Upper lobe of right lung (tissue), 1 donor: ENCODE measurements at regions not wholly inside any gene's neighbourhood (a gene's known extent, or its start where the extent isn't known, plus 50 kb on each side); places are given as distances from the start of the nearest gene placed in this dataset.

ENCODE experiments used
- ATAC-seq: fragments of 200-7000 bp; cut with Tn5 transposase; one replicate; pipeline ENCODE4 v1.9.1; 2020; ENCODE audit warnings: mild to moderate bottlenecking, moderate library complexity
- DNase-seq: peaks from one replicate; pipeline ENCODE4 v3.0.0-alpha.2; 2020
- H3K27ac ChIP-seq: fragments of 200-600 bp; one replicate; pipeline ENCODE4 v1.8.0; 2022
- H3K27me3 ChIP-seq: fragments of 200-600 bp; one replicate; pipeline ENCODE4 v1.8.0; 2022; ENCODE audit warnings: mild to moderate bottlenecking
- H3K36me3 ChIP-seq: fragments of 200-600 bp; one replicate; pipeline ENCODE4 v1.8.0; 2022
- H3K4me1 ChIP-seq: fragments of 200-600 bp; one replicate; pipeline ENCODE4 v1.8.0; 2022
- H3K4me3 ChIP-seq: fragments of 200-600 bp; one replicate; pipeline ENCODE4 v1.8.0; 2022; ENCODE audit warnings: mild to moderate bottlenecking
- H3K9me3 ChIP-seq: fragments of 200-600 bp; one replicate; pipeline ENCODE4 v1.8.0; 2022
- CTCF ChIP-seq: fragments of 200-600 bp; IDR thresholded peaks from one replicate; pipeline ENCODE4 v1.8.0; 2022; ENCODE audit warnings: antibody characterized with exemption
- intact Hi-C: fragments of 100-400 bp; cut with DNase I; formaldehyde crosslinking; loops from one replicate; pipeline ENCODE4 v1.11.0; 2022
- donor health status: DM: no; HTN: yes; CAD: no; lungs with severe emphysema.

- Histone ChIP-seq H3K36me3 (no peaks in the 10 kb centered on the region), H3K27ac (no peak overlapping the region), H3K9me3 (no peaks in the 10 kb centered on the region), H3K4me3 (no peak overlapping the region), H3K4me1 (no peaks in the 10 kb centered on the region), H3K27me3 (no peaks in the 10 kb centered on the region)
- peak; percentile 51 for DNase-seq
- intact Hi-C loops = no loop called here
- no peak for TF ChIP-seq CTCF
- peak; percentile 37 for ATAC-seq
Measured at GRCh38 chr10:5584895-5585516, 60.2 kb downstream of the CALML3 start.

- Histone ChIP-seq H3K36me3 (no peaks in the 10 kb centered on the region), H3K4me3 (no peak overlapping the region), H3K9me3 (no peaks in the 10 kb centered on the region), H3K27ac (no peak overlapping the region), H3K27me3 (no peaks in the 10 kb centered on the region), H3K4me1 (no peaks in the 10 kb centered on the region)
- ATAC-seq (no peak), DNase-seq (peak; percentile 26)
- intact Hi-C loops = no loop called here
- no peak for TF ChIP-seq CTCF
Measured at GRCh38 chr10:5585517-5586206, 60.9 kb downstream of the CALML3 start.

- Histone ChIP-seq H3K9me3 (no peaks in the 10 kb centered on the region), H3K4me3 (no peak overlapping the region), H3K27me3 (no peaks in the 10 kb centered on the region), H3K4me1 (no peaks in the 10 kb centered on the region), H3K27ac (no peak overlapping the region), H3K36me3 (no peaks in the 10 kb centered on the region)
- DNase-seq (peak; percentile 51), ATAC-seq (no peak)
- no peak for TF ChIP-seq CTCF
- intact Hi-C loops = no loop called here
Measured at GRCh38 chr10:5587151-5588079, 62.7 kb downstream of the CALML3 start.

- TF ChIP-seq CTCF = no peak
Measured at GRCh38 chr10:5588080-5588453, 63.3 kb downstream of the CALML3 start.

GRCh38 chr10:5588603-5589002 lies 63.8 kb downstream of the CALML3 start:
- H3K4me3 ChIP-seq = no peak overlapping the region
- no peak overlapping the region for H3K27ac ChIP-seq
- DNase-seq = peak; percentile 47
- H3K27me3 ChIP-seq = no peaks in the 10 kb centered on the region
- H3K4me1 ChIP-seq = no peaks in the 10 kb centered on the region
- no peak for ATAC-seq
- TF ChIP-seq CTCF = no peak
- intact Hi-C loops = no loop called here
- no peaks in the 10 kb centered on the region for H3K9me3 ChIP-seq
- H3K36me3 ChIP-seq = no peaks in the 10 kb centered on the region

More at GRCh38 chr10:5588080-5588453, 63.3 kb downstream of the CALML3 start:
- H3K4me3 ChIP-seq = no peak overlapping the region
- H3K9me3 ChIP-seq = no peaks in the 10 kb centered on the region
- H3K27ac ChIP-seq = no peak overlapping the region
- no peaks in the 10 kb centered on the region for H3K27me3 ChIP-seq
- DNase-seq (no peak), ATAC-seq (no peak)
- H3K36me3 ChIP-seq = no peaks in the 10 kb centered on the region
- intact Hi-C loops = no loop called here
- no peaks in the 10 kb centered on the region for H3K4me1 ChIP-seq
